ENCODE measurements at regions not wholly inside any gene's neighbourhood (a gene's known extent, or its start where the extent isn't known, plus 50 kb on each side); places are given as distances from the start of the nearest gene placed in this dataset.
"Not testable (repeated sequence)": the region's sequence is repeated elsewhere in the genome, so short reads cannot be mapped to it uniquely, and the experiment has no call there.

DNA sequence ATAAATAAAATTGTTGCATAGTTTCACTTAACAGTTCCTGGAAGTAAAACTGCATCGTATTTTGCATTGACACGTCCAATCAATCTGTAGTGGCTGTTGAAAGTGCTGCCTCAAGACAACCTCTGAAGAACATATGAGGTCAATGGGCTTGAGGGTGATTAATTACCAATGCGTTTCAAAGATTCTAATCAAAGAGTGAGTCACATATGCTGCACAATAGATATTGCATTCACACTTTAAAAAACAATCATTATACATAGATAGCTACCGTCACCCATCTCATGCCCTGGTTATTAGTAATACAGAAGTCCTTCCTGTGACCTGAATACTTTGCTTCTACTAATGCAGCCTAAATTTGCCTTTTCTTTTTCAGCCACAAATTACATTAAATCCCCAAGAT lies 743.3 kb upstream of the SLIT2 start:
- DNase-seq: no peak

- no peak for DNase-seq
These were observed 754.0 kb upstream of the SLIT2 start for GRCh38 chr4:19497705-19498104.

DNA sequence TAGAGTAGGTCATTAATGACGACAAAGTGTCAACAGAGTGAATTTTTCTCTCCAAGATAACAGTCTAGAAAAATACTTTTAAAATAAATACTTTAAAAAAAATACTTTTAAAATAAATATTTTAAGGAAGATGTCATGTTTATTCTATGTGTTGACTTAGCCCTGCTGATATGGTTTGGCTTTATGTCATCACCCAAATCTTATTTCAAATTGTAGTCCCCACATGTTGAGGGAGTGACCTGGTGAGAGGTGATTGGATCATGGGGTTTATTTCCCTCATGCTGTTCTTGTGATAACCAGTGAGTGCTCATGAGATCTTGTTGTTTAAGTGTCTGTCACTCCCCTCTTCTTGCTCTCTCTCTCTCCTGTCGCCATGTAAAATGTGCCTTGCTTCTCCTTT lies 754.9 kb upstream of the SLIT2 start:
- no peak for DNase-seq

GRCh38 chr4:19494961-19495360 lies 756.7 kb upstream of the SLIT2 start:
- no peak for DNase-seq

DNA sequence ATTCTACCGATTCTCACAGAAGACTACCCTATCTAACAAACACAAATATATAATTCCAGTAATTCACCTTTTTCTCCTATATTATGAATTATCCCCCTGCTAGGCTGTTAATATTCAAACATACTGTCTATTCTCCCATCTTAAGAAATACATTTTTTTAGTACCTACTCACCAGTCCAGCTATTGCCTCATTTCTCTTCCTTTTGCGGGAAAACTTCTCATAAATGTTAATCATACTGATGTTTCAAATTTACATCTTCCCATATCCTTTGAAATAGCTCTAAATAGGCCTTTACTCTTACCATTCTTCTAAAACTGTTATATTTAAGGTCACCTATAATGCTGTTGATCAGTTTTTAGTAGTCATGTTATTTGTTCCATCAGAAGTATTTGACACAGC lies 759.1 kb upstream of the SLIT2 start:
- no peak for DNase-seq

GRCh38 chr4:19486400-19486799 lies 765.3 kb upstream of the SLIT2 start:
- no peak for DNase-seq

DNA sequence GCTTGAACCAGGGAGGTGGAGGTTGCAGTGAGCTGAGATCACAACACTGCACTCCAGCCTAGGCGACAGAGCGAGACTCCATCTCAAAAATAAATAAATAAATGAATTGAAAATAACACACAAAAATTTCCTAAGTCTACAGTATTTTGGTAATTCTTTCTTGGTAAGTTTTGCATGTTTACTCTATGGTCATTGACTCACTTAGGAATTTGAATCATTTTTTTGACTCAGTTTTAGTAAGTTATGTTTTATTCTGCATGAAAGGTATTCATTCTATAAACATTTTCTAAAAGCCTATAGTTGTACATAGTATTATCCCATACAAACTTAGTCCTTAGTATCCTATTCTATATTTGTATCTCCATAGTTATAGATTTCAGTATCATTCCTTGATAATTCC lies 772.9 kb upstream of the SLIT2 start:
- no peak for DNase-seq

GRCh38 chr4:19473569-19473968 lies 778.1 kb upstream of the SLIT2 start:
- no peak for DNase-seq

GRCh38 chr4:19472666-19473065 lies 779.0 kb upstream of the SLIT2 start:
- DNase-seq: no peak

DNA sequence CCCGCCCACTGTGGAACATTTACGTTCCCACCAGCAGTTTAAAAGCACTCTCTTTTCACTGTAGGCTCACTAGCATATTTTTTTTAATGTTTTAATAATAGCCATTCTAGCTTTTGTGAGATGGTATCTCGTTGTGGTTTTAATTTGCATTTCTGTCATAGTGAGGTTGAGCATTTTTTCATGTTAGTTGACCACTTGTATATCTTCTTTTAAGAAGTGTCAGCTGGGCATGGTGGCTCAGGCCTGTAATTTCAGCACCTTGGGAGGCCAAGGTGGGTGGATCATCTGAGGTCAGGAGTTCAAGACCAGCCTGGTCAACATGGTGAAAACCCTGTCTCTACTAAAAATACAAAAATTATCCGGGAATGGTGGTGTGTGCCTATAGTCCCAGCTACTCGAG lies 781.7 kb upstream of the SLIT2 start:
- not testable (repeated sequence) for DNase-seq

GRCh38 chr4:19462117-19462516 lies 789.6 kb upstream of the SLIT2 start:
- DNase-seq: no peak

DNA sequence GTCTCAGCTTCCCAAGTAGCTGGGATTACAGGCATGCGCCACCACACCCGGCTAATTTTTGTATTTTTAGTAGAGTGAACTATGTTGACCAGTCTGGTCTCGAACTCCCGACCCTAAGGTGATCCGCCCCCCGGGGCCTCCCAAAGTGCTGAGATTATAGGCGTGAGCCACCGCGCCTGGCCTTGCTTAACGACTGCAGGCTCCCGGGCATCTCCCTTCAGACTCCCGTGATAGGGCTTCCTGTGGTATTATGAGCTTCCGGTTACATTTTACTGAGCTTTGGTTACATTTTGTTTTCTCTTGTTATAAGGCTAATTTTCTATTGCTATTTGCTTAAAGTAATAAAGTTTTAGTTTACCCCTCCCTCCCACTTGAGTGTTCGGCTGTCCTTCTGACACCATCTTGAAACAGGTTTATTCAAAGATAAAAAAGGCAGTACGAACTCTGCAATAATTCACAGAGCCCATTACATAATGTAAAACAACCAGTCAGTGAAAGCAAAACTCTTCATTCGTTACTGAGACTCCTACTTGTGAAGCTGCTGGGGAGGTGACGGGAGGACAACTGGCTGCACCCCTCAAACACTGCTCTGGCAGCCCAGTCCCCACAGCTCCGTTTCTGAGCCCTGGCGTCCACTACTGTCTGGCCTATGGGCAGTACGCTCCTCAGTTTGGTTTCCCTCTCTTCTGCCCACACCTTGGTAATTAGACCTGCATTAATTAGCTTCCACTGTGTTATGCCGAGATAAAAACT lies 795.7 kb upstream of the SLIT2 start:
- DNase-seq: no peak

GRCh38 chr4:19455196-19455595 lies 796.5 kb upstream of the SLIT2 start:
- no peak for DNase-seq

- no peak for DNase-seq
These were observed 813.5 kb upstream of the SLIT2 start for GRCh38 chr4:19438233-19438632.

DNA sequence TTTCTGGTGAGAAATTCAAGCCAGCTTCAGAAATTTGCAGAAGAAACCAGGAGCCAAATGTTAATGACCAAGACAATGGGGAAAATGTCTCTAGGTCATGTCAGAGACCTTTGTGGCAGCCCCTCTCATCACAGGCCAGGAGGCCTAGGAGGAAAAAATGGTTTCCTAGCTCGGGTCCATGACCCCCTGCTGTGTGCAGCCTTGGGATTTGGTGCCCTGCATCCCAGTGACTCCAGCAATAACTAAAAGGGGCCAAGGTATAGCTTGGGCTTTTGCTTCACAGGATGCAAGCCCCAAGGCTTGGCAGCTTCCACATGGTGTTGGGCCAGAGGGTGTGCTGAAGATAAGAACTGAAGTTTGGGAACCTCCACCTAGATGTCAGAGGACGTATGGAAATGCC lies 814.7 kb upstream of the SLIT2 start:
- no peak for DNase-seq

DNA sequence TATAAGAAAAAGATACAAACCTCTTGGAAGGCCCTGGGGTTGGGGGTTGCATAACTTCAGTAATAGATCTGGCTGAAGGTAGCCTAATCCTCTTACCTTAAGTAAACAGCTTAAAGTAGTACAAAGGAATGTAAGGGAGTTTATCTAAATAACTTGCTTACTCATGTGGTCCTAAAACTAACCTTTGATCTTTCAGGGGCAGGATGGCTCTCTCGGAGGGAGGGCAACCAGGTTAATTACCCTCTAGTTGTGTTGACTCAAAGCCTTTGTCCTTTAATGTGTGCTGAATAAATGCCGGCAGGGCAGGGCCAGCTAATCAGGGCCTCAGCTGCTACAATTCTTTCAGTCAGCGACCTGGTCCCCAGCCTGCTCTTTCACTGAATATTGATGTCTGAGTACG lies 822.0 kb upstream of the SLIT2 start:
- DNase-seq: no peak

GRCh38 chr4:19425146-19425545 lies 826.6 kb upstream of the SLIT2 start:
- DNase-seq: no peak

DNA sequence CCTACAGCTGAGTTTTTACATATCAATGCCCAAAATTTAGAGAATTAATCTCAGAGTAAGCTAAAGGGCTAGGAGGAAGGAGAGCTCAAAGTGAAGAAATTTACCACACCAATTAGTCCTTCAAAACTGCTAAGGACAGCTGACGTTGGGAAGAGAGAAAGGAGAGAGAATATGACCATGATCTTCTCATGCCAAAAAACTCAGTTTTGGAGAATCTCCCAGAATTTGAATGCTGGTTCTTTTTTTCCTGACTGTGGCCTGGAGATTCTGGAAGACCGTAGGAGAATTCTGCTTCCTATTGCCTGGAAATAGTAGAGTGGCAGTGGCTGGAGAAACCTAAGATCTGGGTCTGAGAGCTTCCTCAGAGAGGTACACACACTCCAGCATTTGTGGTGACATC lies 834.4 kb upstream of the SLIT2 start:
- no peak for DNase-seq

GRCh38 chr4:19416146-19416545 lies 835.6 kb upstream of the SLIT2 start:
- DNase-seq: no peak

DNA sequence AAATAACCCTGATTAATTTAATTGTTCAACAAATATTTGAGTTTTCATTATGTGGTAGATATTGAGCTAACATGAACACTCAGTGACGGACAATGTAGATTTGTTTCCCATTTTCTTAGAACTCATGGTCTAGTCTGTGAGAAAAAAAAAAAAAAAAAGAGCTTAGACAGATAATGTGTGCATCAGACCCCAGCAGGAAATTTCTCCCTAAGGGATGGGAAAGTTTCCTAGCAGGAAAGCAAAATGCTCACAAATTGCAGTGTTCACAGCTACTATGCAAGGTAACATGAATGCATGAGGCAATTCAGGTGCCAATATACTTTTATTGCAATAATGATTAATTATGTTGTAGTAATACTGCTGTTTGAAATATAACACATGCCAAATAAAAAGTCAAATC lies 843.2 kb upstream of the SLIT2 start:
- DNase-seq: no peak

GRCh38 chr4:19406789-19407188 lies 844.9 kb upstream of the SLIT2 start:
- no peak for DNase-seq

- DNase-seq: no peak
These were observed 847.8 kb upstream of the SLIT2 start for GRCh38 chr4:19403786-19404370.

GRCh38 chr4:19402581-19403065 lies 849.1 kb upstream of the SLIT2 start:
- no peak for DNase-seq

DNA sequence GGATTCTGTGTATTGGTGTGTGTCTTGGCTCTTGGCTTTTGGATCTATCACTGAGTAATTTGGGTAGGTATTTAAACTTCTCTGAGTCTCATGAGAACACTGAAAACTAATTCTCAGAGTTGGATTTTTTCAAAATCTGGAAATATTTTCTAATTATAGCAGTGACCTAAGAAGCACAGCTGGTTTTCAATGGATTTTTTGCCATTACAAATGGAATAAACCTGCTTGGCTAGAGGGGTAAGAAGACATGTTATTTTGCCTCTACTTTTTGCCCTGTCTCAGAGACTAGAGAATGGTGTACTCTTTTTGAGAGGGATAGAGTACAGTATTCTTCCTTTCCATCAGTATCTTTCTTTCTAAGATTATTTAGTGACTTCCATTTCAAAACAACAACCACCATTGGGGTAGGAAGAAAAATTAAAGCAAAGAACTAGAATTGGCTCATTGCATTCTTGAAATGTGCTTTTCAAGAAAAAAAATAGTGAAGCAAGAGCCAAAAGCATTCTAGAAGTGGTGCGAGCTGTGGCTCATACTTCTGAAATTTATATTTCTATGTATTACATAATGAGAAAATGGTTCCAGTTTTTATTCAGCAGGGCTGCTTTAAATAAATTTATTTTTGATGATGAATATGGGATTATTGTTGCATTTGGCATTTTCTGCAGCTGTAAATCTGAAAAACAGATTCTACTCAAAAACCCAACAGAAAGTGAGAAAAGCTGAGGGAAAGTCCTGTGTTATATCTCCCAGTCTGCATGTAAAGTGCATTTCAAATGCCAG lies 850.2 kb upstream of the SLIT2 start:
- no peak for DNase-seq
